ENCODE measurements at regions not wholly inside any gene's neighbourhood (a gene's known extent, or its start where the extent isn't known, plus 50 kb on each side); places are given as distances from the start of the nearest gene placed in this dataset.

GRCh38 chr9:7304627-7304995 is 495.0 kb downstream of the DMAC1 start:
- DNase-seq (ENCODE audit: low read depth, low spot score) (no peak), FAIRE-seq (no peak)
- no peaks in the 10 kb centered on the region for H3K36me3 ChIP-seq (ENCODE audit: control insufficient read depth in 2 of 2, extremely low read depth in 1 of 2, insufficient read depth in 2 of 2, low read length in 2 of 2)
- H2AFZ ChIP-seq (ENCODE audit: control insufficient read depth, low read length) = no peak overlapping the region
- H3K27ac ChIP-seq (ENCODE audit: control insufficient read depth, insufficient read depth, low read length) = no peak overlapping the region
- H3K4me1 ChIP-seq (ENCODE audit: control insufficient read depth, extremely low read depth, insufficient read depth, low read length) = no peaks in the 10 kb centered on the region
- H3K79me2 ChIP-seq (ENCODE audit: control insufficient read depth, insufficient read depth, low read length) = no peaks in the 10 kb centered on the region
- no peaks in the 10 kb centered on the region for H3K27me3 ChIP-seq (ENCODE audit: control insufficient read depth, extremely low read depth, insufficient read depth, low read length)
- no peaks in the 10 kb centered on the region for H3K9me1 ChIP-seq (ENCODE audit: control insufficient read depth, extremely low read depth, insufficient read depth, low read length)
- no peak overlapping the region for H3K9ac ChIP-seq (ENCODE audit: control insufficient read depth, extremely low read depth, insufficient read depth, low read length)
- dilution Hi-C loops (cut with MboI; ENCODE audit: extremely low pct_ligation_motif_present, low sequenced_read_pairs) = no loop called here
- H3K4me3 ChIP-seq (ENCODE audit: control insufficient read depth in 2 of 3, extremely low read depth in 1 of 3, insufficient read depth in 2 of 3, low read depth in 1 of 3, low read length in 3 of 3) = no peak overlapping the region
- no peak for TF ChIP-seq CTCF (optimal IDR thresholded peaks at IDR 0.05 in 1 of 3, IDR thresholded peaks at IDR 0.05 in 1 of 3, conservative IDR thresholded peaks at IDR 0.05 in 1 of 3; ENCODE audit: extremely low read depth in 1 of 3, insufficient read depth in 2 of 3, low read length in 3 of 3)
- TF ChIP-seq EZH2 (IDR thresholded peaks at IDR 0.05; ENCODE audit: low read length) = no peak
- no peak overlapping the region for H3K4me2 ChIP-seq (ENCODE audit: control insufficient read depth, extremely low read depth, insufficient read depth, low read depth, low read length)
- no peaks in the 10 kb centered on the region for H3K9me3 ChIP-seq (ENCODE audit: control insufficient read depth, low read depth, low read length)
- no peaks in the 10 kb centered on the region for H4K20me1 ChIP-seq (ENCODE audit: control insufficient read depth, extremely low read depth, insufficient read depth, low read length)

- H3K9me1 ChIP-seq (ENCODE audit: control insufficient read depth, extremely low read depth, insufficient read depth, low read length) = no peaks in the 10 kb centered on the region
- no peak overlapping the region for H3K27ac ChIP-seq (ENCODE audit: control insufficient read depth, insufficient read depth, low read length)
- no peaks in the 10 kb centered on the region for H3K27me3 ChIP-seq (ENCODE audit: control insufficient read depth, extremely low read depth, insufficient read depth, low read length)
- no peaks in the 10 kb centered on the region for H4K20me1 ChIP-seq (ENCODE audit: control insufficient read depth, extremely low read depth, insufficient read depth, low read length)
- dilution Hi-C loops (cut with MboI; ENCODE audit: extremely low pct_ligation_motif_present, low sequenced_read_pairs) = no loop called here
- H3K4me1 ChIP-seq (ENCODE audit: control insufficient read depth, extremely low read depth, insufficient read depth, low read length) = no peaks in the 10 kb centered on the region
- H3K36me3 ChIP-seq (ENCODE audit: control insufficient read depth in 2 of 2, extremely low read depth in 1 of 2, insufficient read depth in 2 of 2, low read length in 2 of 2) = no peaks in the 10 kb centered on the region
- H2AFZ ChIP-seq (ENCODE audit: control insufficient read depth, low read length) = no peak overlapping the region
- DNase-seq (ENCODE audit: low read depth, low spot score) = no peak
- TF ChIP-seq EZH2 (IDR thresholded peaks at IDR 0.05; ENCODE audit: low read length) (no peak), CTCF (optimal IDR thresholded peaks at IDR 0.05 in 1 of 3, IDR thresholded peaks at IDR 0.05 in 1 of 3, conservative IDR thresholded peaks at IDR 0.05 in 1 of 3; ENCODE audit: extremely low read depth in 1 of 3, insufficient read depth in 2 of 3, low read length in 3 of 3) (no peak)
- no peak for FAIRE-seq
- no peaks in the 10 kb centered on the region for H3K9me3 ChIP-seq (ENCODE audit: control insufficient read depth, low read depth, low read length)
- no peaks in the 10 kb centered on the region for H3K79me2 ChIP-seq (ENCODE audit: control insufficient read depth, insufficient read depth, low read length)
- H3K4me2 ChIP-seq (ENCODE audit: control insufficient read depth, extremely low read depth, insufficient read depth, low read depth, low read length) = no peak overlapping the region
- no peak overlapping the region for H3K4me3 ChIP-seq (ENCODE audit: control insufficient read depth in 2 of 3, extremely low read depth in 1 of 3, insufficient read depth in 2 of 3, low read depth in 1 of 3, low read length in 3 of 3)
- no peak overlapping the region for H3K9ac ChIP-seq (ENCODE audit: control insufficient read depth, extremely low read depth, insufficient read depth, low read length)
These were observed 495.5 kb downstream of the DMAC1 start for GRCh38 chr9:7303907-7304626.

Data from keratinocyte (primary cell).